ENCODE measurements at regions not wholly inside any gene's neighbourhood (a gene's known extent, or its start where the extent isn't known, plus 50 kb on each side); places are given as distances from the start of the nearest gene placed in this dataset.

- DNase-seq, result no peak
Measured at GRCh38 chr18:10289951-10290637, 164.3 kb upstream of the APCDD1 start.

- DNase-seq, result no peak
Measured at GRCh38 chr18:10290638-10291235, 163.7 kb upstream of the APCDD1 start.

GRCh38 chr18:10291568-10291981, 162.9 kb upstream of the APCDD1 start:
- DNase-seq, result no peak

GRCh38 chr18:10293966-10294365, 160.5 kb upstream of the APCDD1 start:
- no peak for DNase-seq

- DNase-seq, result no peak
Measured at GRCh38 chr18:10295751-10296150, 158.7 kb upstream of the APCDD1 start.

GRCh38 chr18:10296491-10296890, 157.9 kb upstream of the APCDD1 start:
- DNase-seq, result no peak

- no peak for DNase-seq
Measured at GRCh38 chr18:10297086-10297485, 157.3 kb upstream of the APCDD1 start.

GRCh38 chr18:10298346-10298745, 156.1 kb upstream of the APCDD1 start:
- no peak for DNase-seq

GRCh38 chr18:10299643-10300042, 154.8 kb upstream of the APCDD1 start:
- DNase-seq, result no peak

GRCh38 chr18:10300739-10301138, 153.7 kb upstream of the APCDD1 start:
- DNase-seq, result no peak

GRCh38 chr18:10301831-10302483, 152.5 kb upstream of the APCDD1 start:
- no peak for DNase-seq

- no peak for DNase-seq
Measured at GRCh38 chr18:10303171-10303570, 151.3 kb upstream of the APCDD1 start.

- no peak for DNase-seq
Measured at GRCh38 chr18:10304853-10305252, 149.6 kb upstream of the APCDD1 start.

- no peak for DNase-seq
Measured at GRCh38 chr18:10306779-10307178, 147.7 kb upstream of the APCDD1 start.

GRCh38 chr18:10308154-10308553, 146.3 kb upstream of the APCDD1 start:
- no peak for DNase-seq

GRCh38 chr18:10310626-10311025, 143.8 kb upstream of the APCDD1 start:
- no peak for DNase-seq

- no peak for DNase-seq
Measured at GRCh38 chr18:10312326-10313015, 142.0 kb upstream of the APCDD1 start.

GRCh38 chr18:10313016-10313342, 141.5 kb upstream of the APCDD1 start:
- DNase-seq, result no peak

GRCh38 chr18:10314066-10314465, 140.4 kb upstream of the APCDD1 start:
- DNase-seq, result no peak

- DNase-seq, result no peak
Measured at GRCh38 chr18:10315522-10315921, 138.9 kb upstream of the APCDD1 start.

- no peak for DNase-seq
Measured at GRCh38 chr18:10316778-10317177, 137.7 kb upstream of the APCDD1 start.

GRCh38 chr18:10317864-10318690, 136.4 kb upstream of the APCDD1 start:
- DNase-seq, result no peak

- DNase-seq, result no peak
Measured at GRCh38 chr18:10318691-10318970, 135.8 kb upstream of the APCDD1 start.

Data from hematopoietic multipotent progenitor cell treated with erythropoietin and hydrocortisone succinate and interleukin-3 and kit ligand, for 8 days (in vitro differentiated cells).